Epithelial cell of esophagus (primary cell): ENCODE measurements at regions not wholly inside any gene's neighbourhood (a gene's known extent, or its start where the extent isn't known, plus 50 kb on each side); places are given as distances from the start of the nearest gene placed in this dataset.

Source experiments
- DNase-seq: peaks from one replicate; pipeline ENCODE4 v3.0.0; 2010; ENCODE audit warnings: low read depth
- H3K4me3 ChIP-seq: 2 replicates; pipeline ENCODE4 v1.5.1; 2011; ENCODE audit warnings: mild to moderate bottlenecking, low read length, control low read depth
- CTCF ChIP-seq: IDR thresholded peaks from 2 replicates; pipeline ENCODE4 v1.5.1; 2011; ENCODE audit warnings: low read depth, mild to moderate bottlenecking, low read length, control low read depth, inconsistent platforms; ENCODE audit not compliant: insufficient read depth; ENCODE audit errors: missing control alignments

DNA sequence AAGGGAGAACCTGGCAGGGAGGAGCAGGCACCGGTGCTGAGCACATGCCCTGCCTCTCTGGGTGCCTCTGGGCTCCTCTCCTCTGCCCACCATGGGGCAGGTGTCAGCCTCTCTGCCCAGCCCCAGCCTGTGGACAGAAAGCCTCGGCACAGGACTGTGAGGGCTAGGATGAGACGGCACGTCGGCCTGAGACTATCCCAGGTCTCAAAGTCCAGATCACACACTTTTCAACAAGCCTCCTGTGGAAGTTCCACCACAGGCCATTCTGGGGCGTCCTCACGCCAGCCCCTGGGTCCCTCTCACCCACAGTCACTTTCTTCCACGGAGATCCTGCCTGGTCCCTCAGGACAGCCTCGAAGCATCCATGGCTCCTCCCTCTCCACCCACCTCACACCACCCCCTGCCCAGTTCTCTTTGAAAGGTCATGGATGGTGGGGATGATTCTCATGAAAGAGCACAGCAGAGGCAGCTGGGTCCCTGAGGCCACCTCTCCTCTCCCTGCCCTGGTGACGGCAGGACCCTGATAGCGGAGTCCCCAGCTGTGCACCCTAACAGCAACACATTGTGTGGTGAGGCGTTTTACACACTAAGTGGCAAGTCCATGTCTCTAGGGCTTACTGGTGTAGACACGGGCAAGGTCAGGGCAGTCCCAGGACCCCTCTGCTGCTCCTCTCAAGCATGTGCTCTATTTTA, 569.4 kb upstream of the SALL3 start:
- no peak overlapping the region for H3K4me3 ChIP-seq
- DNase-seq: no peak
- no peak for TF ChIP-seq CTCF

DNA sequence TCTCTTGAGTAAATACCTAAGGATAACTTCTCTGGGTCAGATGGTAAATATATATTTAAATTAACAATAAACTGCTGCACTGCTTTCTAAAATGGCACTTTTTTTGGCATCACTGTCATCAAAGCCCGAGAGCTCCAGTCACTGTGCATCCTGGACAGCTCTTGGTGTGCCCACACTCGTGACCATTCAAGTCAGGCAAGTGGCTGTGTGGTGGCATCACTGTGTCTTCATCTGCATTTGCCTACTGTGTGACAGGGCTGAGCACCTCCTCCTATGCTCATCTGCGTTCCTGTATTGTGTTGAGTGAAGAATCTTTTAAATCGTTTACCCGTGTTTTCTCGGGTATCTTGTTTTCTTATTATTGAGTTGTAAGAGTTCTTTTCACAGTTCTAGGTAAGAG, 568.1 kb upstream of the SALL3 start:
- no peak for DNase-seq
- no peak overlapping the region for H3K4me3 ChIP-seq
- no peak for TF ChIP-seq CTCF

GRCh38 chr18:78414302-78414701, 565.3 kb upstream of the SALL3 start:
- TF ChIP-seq CTCF: no peak
- DNase-seq: no peak
- H3K4me3 ChIP-seq: no peak overlapping the region

DNA sequence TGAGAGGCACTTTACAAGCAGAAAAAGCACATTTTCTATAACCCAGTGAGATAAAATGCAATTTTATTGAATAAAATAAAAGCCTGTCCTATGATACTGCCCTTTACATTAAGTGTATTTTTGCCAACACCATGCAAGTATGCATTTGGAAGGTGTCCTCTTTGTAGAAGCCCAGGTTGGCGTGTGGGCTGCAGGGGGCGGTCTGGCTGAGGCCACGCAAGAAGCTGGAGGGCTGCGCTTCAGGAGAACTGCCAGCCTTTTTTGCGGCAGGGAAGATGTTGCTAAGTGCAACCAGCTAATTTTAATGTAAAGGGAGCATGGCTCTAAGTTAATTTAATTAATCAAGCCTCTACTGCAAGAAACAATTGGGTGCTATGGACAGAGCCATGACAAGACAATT, 562.8 kb upstream of the SALL3 start:
- no peak overlapping the region for H3K4me3 ChIP-seq
- TF ChIP-seq CTCF: no peak
- no peak for DNase-seq

DNA sequence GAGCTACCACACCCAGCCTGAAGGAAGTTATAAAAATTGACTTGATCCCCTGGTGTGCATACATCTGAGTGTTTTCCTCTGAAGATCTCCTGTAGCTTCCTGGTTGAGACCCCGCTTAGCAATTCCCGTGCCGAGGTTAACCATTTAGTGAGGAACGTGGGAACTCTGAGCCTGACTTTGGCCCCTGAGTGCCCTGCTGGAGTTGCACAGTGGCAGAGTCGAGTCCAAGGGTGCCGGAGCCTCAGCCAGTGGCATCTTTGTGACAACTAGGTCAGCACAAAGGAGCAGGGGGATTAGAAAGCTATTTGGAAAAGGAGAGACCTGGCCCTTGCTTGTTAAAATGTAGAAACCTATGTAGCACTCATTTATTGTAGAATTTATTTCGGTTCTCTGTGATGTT, 561.2 kb upstream of the SALL3 start:
- H3K4me3 ChIP-seq: no peak overlapping the region
- TF ChIP-seq CTCF: no peak
- no peak for DNase-seq

DNA sequence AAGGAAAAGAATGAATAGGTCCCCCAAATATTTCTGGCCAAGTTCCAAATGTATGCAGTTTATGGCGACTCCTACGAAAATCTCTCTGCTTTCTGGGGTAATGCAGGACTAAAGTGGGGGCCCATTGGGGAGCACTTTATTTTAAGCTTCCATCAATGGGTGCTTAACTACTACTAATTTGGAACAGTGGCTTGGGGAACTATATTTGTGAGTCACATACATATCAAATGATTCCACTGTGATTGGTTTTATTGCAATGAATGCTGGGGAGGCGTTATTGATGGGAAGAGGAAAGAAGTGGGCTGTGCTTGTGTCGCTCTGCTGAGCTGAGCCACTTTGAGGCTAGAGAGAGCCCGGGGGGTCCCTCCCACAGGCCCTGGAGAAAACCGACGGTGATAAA, 560.4 kb upstream of the SALL3 start:
- TF ChIP-seq CTCF: no peak
- no peak for DNase-seq

DNA sequence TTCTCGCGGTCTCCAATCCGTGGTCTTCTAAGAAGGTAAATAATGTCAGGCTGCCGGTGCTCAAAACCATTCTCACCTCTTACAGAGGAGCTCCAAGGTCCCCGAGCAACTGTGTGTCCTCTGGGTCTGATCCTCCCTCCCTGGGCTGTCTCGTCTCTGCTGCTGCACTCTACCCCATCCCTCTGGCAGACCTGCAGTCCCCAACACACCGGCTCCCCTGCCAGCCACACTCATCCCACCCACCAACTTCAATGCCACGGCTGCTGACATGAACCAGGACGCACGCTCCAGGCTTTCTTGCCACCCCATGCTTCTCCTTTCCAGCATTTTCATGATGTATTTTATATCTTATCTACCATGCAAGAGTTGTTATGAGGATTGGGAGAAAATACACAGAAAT, 559.5 kb upstream of the SALL3 start:
- no peak for TF ChIP-seq CTCF
- H3K4me3 ChIP-seq: no peak overlapping the region
- DNase-seq: no peak

More for the DNA sequence above, 560.4 kb upstream of the SALL3 start:
- no peak overlapping the region for H3K4me3 ChIP-seq
